GM19025 (cell line): ENCODE measurements at regions not wholly inside any gene's neighbourhood (a gene's known extent, or its start where the extent isn't known, plus 50 kb on each side); places are given as distances from the start of the nearest gene placed in this dataset.

Experiments
- ATAC-seq: cut with Tn5 transposase; IDR thresholded peaks from one replicate; pipeline ENCODE4 v1.9.1; 2021; ENCODE audit warnings: mild to moderate bottlenecking, low read depth, moderate library complexity; ENCODE audit not compliant: unreplicated experiment

DNA sequence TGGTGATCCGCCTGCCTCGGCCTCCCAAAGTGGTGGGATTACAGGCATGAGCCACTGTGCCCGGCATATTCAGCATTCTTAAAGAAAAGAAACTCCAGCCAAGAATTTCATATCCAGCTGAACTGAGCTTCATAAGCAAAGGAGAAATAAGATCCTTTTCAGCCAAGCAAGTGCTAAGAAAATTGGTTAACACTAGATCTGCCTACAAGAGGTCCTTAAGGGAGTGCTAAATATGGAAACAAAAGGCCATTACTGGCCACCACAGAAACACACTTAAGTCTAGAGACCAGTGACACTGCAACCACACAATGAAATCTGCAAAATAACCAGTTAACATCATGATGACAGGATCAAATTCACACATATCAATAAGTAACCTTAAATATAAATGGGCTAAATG, 331.5 kb downstream of the MAN2A1 start:
- ATAC-seq: no peak

DNA sequence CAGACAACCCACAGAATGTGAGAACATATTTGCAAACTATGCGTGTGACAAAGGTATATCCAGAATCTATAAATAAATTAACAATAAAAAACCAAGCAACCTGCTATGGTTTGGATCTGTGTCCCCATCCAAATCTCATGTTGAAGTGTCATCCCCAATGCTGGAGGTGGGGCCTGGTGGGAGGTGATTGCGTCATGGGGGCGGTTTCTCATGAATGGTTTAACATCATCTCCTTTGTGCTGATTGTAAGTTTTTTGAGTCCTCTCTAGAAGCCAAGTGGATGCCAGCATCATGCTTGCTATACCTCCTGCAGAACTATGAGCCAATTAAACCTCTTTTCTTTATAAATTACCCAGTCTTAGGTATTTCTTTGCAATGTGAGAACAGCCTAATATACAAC, 335.4 kb downstream of the MAN2A1 start:
- ATAC-seq: no peak

DNA sequence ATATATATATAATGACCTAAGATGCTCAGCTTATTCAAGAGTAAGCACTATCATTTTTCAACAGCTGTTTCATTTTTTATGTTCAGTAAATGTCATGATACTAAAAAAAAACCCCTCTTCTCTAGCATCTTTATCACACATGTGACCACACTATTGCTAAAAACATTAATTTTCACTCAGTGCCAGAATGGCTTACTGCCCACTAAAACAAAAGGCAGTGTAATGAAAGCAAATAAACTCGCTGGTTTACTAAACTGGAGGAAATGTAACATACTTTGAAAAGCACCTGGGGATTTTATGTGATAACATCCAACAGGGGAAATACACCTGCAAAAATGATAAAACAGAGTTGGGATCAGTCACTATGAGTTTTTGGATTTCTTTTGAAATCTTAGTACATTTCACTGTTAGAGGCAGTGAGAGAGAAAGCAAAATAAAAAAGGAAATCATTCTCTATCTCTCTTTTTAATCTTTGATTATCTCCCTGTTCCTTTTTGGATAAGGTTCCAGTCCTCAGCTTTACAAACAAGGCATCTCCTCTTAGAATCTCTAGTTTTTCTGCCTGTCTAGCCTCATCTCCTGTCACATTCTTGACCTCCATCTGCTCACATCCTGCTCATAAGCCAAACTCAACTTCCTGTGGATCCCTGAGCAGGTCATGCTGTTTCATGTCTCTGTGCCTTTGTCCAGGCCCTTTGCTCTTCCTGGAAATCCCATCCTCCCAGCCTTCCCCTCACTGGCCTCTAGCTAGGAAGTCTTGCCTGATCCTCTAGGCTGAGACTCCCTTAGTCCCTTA, 338.0 kb downstream of the MAN2A1 start:
- ATAC-seq: no peak

DNA sequence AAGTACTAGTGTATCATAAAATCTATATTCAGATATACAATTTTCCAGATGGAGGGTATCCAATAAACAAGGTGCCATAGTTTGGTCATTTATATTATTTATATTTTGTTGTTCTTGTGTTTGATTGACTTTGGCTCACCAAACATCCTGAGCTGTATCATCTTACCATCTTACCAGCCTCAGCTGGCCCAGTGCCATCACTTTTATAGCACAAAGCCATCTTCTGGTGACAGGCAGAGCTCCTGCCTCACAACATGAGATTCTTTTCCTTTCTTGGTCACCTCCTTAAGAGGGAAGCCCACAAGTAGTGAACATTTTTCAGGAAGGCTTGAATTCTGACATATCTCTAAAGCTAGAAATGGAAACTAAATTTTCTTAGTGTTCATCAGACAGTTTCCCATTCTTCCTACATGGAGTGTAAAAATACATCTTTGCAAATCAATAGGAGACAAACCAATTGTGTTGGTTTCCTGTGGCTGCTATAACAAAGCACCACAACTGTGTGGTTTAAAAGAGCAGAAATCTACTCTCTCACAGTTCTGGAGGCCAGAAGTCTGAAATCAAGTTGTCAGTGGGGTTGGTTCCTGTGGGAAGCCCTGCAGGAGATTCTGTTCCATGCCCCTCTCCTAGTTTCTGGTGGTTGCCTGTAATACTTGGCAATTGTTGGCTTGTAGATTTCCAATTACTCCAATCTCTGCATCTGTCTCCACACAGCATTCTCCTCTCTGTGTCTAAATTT, 341.8 kb downstream of the MAN2A1 start:
- no peak for ATAC-seq

DNA sequence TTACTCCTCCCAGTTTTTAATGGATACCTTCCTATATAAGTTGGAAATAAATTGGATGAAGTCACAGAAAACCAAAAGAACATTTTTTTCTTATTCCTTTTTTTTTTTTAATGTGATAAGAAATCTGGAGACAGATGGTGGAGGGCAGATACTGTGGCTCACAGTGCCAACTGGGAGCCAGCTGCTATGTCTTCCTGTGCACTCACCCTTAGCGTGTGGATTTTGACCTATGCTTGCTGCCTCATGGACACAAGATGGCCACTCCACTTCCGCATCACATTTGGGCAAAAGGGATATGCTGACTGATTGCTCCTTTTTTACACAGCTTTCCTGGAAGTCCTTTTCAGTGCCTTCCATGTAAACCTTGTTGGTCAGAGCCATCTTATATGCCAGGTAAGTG, 342.6 kb downstream of the MAN2A1 start:
- ATAC-seq: no peak

DNA sequence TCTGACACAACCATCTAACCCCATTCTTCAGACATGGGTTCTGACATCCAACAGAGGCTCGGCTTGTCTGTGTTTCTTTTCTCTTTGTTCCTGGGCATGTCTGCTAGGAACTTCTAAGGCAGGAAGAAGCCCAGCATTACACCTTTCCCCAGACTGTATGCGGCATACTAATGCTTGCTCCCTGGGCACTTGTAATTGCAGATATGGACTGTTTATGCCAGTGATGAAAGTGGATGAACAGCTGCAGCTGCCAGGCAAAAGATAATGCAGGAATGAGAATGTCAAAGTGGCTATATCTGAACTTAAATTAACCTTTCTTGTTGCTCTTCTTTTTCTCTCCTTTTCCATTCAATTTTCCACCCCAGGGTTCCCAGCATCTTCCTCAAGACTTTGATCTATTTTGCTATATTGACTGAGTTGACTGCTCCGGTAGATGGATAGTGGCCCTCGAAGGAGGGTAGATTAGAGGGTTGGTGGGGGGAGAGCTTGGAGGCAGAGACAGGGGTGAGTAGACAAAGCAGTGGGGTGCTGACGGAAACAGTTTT, 344.4 kb downstream of the MAN2A1 start:
- no peak for ATAC-seq

DNA sequence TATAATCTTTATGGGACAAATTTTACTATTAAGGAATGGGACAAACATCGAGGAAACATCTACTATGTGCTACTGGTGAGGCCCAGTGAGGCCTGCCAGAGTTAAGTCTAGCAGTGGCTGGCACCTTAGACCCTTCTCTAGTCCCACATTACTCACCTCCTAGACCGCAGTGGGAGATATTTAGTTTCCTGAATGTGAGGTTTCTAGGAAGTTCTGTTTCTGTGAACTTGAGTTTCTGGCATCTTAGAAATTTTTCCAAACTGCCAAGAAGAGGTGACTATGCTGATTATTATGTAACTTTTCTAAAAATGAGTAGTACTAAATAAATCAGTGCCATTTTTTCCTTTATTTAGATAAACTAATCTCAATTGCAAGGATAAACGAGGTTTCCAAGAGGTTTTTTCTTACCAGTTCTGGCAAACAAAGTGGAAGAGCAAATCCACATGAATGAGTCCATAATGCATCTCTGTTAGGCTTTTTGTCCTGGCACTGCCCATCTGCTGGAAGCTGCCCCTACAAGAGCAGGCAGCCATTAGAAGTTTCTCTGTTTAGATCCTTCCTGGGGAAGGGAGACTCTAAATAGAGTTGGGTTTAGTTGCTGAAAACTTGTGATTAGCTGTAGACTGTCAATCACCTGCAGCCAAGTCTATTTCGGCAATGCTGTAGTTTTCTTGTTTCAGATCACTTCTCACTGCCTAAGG, 348.7 kb downstream of the MAN2A1 start:
- ATAC-seq: no peak

DNA sequence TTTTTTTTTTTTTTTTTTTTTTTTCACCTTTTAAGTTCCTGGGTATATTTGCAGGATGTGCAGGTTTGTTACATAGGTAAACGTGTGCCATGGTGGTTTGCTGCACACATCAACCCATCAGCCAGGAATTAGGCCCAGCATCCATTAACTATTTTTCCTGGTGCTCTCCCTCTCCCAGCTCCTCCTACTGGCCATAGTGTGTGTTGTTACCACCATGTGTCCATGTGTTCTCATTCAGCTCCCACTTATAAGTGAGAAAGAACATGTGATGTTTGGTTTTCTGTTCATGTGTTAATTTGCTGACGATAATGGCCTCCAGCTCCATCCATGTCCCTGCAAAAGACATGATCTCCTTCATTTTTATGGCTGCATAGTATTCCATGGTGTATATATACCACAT, 350.5 kb downstream of the MAN2A1 start:
- no peak for ATAC-seq

DNA sequence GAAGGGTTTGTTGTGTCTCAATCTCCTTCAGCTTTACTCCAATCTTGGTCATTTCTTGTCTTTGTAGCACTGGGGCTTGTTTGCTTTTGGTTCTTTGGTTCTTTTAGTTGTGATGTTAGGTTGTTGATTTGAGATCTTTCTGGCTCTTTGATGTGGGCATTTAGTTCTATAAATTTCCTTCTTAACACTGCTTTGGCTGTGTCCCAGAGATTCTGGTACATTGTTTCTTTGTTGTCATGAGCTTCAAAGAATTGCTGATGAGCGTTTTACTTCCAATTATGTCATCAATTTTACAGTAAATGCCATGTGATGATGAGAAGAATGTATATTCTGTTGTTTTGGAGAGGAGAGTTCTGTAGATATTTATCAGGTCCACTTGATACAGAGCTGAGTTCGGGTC, 353.3 kb downstream of the MAN2A1 start:
- ATAC-seq: no peak

DNA sequence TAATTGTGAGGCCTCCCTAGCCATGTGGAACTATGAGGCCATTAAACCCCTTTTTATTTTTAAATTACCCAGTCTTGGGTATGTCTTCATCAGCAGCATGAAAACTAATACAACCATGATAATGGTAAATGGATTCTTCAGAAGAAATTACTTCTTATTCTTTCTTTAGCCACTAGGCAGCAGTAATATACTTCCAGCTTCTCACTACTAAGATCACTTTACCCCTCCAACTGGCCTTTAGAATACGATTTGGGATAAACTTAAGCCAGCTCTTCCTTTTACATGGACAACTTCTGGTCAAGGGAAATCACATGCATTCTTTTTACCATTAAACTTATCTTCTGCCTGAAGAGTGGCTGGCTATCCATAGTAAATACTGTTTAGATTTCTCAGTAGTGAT, 355.4 kb downstream of the MAN2A1 start:
- no peak for ATAC-seq

DNA sequence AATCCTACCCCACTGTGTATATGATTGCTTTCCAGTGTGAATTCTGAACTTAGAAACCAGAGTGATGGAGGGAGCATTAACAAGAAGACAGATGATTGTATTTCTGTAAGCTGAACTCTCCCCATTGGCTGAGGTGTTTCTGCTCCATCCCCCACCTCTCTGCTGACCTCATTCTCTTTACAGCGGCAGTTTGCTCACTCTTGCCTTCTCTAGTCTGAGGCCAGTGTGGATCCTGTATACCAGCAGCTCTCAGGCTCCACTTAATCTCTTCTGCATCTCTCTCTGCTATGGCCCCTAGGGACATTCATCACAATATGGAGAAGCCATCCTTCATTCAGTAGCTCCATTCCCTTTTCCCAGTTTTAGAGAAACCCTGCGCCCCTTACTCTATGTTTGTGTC, 358.8 kb downstream of the MAN2A1 start:
- ATAC-seq: no peak

DNA sequence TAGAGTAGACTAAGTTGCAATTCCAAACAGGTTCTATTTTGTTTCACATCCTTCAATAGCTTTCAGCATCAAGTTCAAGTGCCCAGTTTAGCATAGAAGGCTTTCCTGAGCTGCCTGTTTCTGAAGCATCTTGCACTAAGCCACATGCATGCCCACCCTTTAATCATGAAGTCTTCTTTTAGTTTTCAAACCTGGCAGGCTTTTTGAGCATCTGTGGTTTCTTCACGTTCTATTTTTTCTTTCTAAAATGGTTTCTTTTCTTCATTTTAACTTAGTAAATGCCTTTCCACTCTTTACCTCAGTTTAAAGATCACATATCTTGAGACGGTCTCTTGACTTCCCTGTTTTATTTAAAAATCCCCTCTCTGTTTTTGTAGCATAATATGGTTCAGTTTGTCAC, 360.1 kb downstream of the MAN2A1 start:
- no peak for ATAC-seq

DNA sequence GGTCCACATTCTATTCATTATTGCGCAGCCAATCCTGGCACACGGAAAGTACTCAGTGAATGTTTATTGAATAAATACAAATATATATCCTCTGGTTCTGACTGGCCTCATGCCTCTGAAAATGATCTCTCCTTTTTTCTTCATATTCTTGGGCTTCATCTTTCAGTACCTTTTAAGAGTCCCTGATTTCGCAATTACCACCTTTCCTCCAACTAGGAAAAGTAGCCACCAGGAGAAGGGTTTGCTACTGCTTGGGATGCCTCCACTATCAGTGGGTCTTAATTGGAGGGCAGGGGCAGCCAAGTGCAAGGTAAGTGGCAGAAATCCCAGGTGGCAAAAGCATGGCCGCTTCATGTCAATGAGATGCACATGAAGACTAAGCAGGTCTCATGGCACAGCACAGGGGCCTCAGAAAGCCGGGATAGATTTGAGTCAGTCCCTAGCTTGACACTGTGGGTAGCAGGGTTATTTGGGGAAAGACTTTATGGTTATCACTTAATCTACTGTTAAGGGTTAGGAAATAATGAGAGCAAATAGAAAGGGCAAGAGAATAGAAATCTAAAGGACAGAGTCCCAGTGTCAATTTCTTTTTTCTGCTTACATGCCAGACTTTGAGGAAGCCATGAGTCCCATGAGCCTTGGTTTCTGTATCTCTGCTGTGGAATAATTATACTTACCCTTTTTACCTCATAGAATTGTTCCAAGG, 361.1 kb downstream of the MAN2A1 start:
- ATAC-seq: no peak

DNA sequence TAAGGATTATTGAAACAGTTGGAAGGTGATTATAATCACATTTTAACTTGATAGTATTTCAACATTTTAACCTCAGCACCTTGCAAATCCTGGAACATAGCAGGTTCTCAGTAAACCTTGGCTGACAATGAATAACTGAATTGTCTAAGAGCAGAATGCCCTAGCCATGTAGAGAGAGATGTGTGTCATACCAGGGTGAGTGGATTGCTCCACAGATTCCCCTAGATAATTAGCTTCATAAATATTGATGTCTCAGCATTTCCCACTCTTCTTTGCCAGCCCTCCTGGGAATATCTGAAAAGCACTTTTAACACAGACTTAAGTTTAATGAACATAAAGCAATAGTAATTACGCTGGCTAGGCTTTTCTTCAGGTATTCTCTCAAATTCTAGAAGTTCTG, 363.5 kb downstream of the MAN2A1 start:
- ATAC-seq: no peak

DNA sequence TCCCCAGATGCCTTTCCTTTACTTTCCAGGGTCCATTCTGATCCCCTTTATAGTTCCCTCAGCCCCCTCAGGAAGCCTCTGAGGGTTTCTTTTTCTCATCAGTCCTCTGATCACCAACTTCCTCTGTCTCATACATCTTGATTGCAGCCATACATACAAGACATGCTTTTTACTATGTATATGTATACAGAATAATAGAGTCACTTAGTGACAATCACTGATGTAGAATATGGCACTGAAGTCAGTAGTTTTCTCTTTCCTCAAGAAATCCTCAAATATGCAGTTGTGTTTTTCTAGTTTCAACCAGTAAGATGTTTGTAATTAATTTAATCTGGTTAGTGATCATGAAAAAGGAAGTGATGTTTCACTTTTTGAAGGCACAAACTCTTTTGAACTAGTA, 364.1 kb downstream of the MAN2A1 start:
- no peak for ATAC-seq

DNA sequence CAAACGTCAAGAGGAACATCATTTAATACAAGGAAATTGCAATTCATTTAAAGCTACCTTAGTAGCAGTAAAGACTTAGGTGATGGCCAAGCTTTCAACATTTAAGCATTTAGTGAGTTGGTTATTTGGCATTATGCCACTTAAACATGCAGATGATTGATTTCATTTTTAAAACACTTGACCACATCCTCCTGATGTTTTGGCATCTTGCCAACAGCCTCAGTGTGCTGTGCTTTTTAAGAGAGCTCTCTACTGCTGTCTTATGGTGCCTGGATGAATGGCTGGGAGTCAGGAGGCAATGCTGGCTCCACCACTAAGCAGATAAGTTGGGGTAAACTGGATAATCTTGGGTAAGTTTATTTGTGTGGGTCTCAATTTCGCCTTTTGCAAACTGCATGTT, 364.5 kb downstream of the MAN2A1 start:
- peak; percentile 65 for ATAC-seq

DNA sequence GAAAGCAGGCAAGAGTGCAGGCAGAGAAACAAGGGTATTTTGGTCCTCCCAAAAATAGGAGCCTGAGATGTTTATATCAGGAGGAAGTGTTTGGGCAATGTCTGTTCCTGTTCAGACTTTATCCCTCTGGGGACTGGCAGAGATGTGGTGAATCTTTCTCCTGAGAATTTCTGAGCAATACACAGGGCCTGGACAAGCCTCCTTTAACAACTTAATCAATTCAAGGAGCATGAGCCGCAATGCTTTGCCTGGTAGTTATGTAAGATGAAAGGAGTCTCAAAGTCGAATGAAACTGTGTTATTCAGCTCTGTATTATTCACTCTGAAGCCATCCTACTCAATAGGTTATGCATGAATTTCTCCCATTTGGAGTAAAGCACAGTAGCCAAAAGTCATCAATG, 365.6 kb downstream of the MAN2A1 start:
- no peak for ATAC-seq

DNA sequence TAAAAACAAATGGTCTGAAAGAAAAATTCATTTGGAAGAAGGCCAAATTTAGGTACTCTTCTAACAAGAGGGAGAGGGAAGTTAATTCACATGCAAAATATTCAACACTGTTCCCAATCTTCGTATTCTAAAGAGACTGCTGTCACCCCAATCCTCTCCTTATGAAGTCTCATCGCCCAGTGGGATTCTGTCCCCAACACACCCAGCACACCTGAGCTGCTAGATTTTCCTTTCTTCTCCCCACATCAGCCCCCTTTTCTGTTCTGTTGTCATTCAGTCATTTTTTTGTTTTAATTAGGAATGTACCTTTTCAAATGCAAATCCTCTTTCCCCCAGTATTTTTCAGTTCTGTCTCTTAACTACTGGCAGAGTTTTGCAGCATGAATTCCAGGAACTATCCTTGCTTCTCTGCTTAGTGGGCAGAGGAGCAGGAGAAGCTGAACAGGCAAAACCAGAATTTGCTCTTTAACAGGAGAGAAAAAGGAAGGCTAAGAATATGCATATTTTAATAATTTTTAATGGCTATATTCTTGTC, 366.9 kb downstream of the MAN2A1 start:
- no peak for ATAC-seq

DNA sequence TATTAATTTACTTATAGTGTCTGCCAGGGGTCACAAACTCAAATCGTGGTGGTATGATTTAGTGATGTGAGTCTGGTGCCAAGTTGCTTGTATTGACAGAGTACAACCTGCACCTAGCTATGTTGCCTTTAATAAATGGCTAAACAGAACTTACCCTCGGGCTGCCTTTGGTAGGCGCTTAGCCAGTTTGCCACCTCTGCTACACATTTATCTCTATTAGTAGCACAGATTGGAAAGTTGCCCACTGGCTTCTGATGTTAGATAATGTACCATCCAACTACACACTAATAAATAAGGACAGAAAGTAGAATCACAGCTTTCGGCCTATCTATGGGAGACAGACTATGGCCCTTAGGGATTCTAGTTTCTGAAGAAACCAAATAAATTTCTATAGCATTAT, 368.4 kb downstream of the MAN2A1 start:
- ATAC-seq: no peak

DNA sequence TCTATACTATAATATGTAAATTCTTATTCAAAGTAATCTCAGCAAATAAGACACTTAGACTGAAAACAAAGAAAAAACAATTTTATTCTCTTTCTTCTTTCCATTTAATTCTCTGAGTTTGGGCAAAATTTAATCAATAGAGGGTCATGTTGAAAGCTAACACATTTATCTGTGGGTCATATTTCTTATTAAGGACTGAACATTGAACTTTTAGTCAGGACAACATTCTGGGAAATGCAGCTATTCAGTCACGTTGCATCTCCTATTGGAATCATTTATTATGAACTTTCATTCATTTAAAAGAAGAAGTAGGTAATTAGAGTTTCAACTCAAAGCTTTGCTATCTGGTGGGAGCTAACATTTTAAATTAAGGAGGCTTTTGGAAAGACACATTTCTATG, 372.5 kb downstream of the MAN2A1 start:
- ATAC-seq: no peak
